Suprapubic skin (tissue), 3 donors: ENCODE measurements at regions not wholly inside any gene's neighbourhood (a gene's known extent, or its start where the extent isn't known, plus 50 kb on each side); places are given as distances from the start of the nearest gene placed in this dataset.

Experiments used
- POLR2A ChIP-seq, 2 donors: fragments of 450-650 bp; IDR thresholded peaks; one replicate each; pipeline ENCODE4 v1.6.1; 2017; ENCODE audit warnings: antibody characterized with exemption in 2 of 2, mild to moderate bottlenecking in 2 of 2, moderate library complexity in 2 of 2
- TF ChIP-seq, protein P1 (sequence below), 2 donors: fragments of 200-600 bp in 1 of 2; fragments of 450-650 bp in 1 of 2; sonication (generic) in 1 of 2; IDR thresholded peaks; one replicate each; pipeline ENCODE4 v1.5.1; 2016 to 2019; ENCODE audit warnings: antibody characterized with exemption in 2 of 2, mild to moderate bottlenecking in 1 of 2, moderate library complexity in 1 of 2

DNA sequence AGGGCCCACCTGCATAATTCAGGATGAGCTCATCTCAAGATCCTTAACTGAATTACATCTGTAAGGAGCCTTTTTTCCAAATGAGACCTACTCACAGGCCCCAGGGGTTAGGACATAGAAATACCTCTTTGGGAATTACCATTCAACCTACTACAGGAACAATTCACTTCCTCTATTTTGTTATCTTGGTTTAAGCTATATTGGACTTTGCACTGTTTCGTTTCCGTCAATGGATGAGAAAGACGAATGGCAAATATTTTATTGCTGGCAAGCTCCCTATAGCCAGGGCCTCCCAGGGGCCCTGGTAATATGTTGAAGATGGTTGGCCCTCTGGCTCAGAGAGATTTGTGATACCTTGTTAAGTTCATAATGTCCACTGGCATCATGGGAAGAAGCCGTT lies 384.2 kb upstream of the DUSP10 start:
- TF ChIP-seq, protein P1, sequence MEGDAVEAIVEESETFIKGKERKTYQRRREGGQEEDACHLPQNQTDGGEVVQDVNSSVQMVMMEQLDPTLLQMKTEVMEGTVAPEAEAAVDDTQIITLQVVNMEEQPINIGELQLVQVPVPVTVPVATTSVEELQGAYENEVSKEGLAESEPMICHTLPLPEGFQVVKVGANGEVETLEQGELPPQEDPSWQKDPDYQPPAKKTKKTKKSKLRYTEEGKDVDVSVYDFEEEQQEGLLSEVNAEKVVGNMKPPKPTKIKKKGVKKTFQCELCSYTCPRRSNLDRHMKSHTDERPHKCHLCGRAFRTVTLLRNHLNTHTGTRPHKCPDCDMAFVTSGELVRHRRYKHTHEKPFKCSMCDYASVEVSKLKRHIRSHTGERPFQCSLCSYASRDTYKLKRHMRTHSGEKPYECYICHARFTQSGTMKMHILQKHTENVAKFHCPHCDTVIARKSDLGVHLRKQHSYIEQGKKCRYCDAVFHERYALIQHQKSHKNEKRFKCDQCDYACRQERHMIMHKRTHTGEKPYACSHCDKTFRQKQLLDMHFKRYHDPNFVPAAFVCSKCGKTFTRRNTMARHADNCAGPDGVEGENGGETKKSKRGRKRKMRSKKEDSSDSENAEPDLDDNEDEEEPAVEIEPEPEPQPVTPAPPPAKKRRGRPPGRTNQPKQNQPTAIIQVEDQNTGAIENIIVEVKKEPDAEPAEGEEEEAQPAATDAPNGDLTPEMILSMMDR (IDR thresholded peaks at IDR 0.05): no peak
- no peak for TF ChIP-seq POLR2A (IDR thresholded peaks at IDR 0.05)
